HG02759 (cell line): ENCODE measurements at regions not wholly inside any gene's neighbourhood (a gene's known extent, or its start where the extent isn't known, plus 50 kb on each side); places are given as distances from the start of the nearest gene placed in this dataset.
"Not testable (repeated sequence)": the region's sequence is repeated elsewhere in the genome, so short reads cannot be mapped to it uniquely, and the experiment has no call there.

Source experiments
- ATAC-seq: cut with Tn5 transposase; IDR thresholded peaks from one replicate; pipeline ENCODE4 v1.9.1; 2021; ENCODE audit warnings: mild to moderate bottlenecking, moderate library complexity; ENCODE audit not compliant: unreplicated experiment

DNA sequence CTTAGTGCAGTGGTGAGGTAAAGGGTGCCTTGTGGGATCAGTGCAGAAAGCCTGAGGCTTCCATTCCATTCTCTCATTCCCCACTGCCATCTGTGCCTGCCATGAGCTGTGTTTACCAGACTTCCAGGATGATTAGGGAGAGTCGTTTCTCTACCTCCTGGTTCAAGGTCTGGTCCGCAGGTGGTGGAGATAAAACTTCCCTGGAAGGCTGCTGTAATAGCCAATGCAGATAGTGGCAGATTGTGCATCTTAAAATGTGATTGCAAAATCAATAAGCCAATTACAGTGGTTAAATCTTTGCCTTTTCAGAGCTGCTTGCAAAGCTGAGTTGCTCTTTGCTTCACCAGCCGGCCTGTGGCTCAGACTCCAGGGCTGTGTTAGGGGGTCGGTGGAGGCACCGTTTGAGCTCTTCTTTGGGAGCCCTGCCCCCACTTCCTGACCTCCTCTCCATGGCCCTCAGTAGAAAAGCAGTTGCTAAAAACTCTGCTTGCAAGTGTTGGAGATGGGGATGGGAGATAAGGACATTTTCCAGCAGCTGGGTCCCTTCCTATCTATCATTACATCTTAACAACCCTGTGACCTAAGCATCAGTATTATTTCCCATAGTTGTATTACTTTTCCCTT is 95.2 kb upstream of the HS6ST1 start:
- ATAC-seq, result no peak

GRCh38 chr2:128414351-128414750 is 95.7 kb upstream of the HS6ST1 start:
- ATAC-seq, result no peak

- ATAC-seq, result no peak
These were observed 96.5 kb upstream of the HS6ST1 start for GRCh38 chr2:128414946-128415778.

DNA sequence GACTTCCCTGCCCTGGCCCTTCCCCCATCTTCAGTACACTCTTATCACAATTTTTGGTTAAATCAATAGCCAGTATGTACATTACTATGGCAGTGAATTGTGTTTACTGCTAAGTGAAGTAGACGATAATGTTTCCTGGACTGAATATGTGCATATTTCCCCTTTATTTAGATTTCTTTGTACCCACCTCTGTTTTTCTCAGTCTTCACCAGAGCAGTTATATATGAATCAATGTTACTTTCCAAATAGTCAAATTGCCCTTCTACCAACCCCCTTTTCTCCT is 97.1 kb upstream of the HS6ST1 start:
- no peak for ATAC-seq

GRCh38 chr2:128416109-128416785 is 97.6 kb upstream of the HS6ST1 start:
- no peak for ATAC-seq

DNA sequence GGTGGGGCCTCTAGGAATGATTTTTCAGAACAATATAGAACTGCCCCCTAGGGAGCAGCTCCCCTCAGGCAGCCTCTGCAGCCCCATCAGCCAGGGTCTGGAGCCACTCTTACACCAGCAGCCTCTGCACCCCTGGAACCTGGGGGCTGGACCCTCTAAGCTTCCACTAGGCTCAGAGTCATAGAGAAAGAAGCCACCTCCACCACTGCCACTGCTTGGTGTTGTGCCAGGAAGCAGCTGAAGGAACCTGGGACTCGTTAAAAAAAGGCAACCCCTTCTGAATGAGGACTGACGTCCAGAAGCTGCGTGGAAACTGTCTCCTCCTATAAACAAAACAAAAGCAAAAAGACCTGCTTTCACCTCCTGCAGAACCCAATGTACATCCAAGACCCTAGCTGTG is 98.1 kb upstream of the HS6ST1 start:
- ATAC-seq, result no peak

DNA sequence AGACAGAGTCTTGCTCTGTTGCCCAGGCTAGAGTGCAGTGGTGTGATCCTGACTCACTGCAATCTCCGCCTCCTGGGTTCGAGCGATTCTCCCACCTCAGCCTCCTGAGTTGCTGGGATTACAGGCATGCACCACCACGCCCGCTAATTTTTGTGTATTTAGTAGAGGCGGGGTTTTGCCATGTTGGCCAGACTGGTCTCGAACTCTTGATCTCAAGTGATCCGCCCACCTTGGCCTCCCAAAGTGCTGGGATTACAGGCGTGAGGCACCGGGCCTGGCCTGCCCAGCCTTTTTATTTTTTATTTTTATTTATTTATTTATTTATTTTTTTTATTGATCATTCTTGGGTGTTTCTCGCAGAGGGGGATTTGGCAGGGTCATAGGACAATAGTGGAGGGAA is 98.6 kb upstream of the HS6ST1 start:
- ATAC-seq, result not testable (repeated sequence)

- ATAC-seq, result no peak
These were observed 101.5 kb upstream of the HS6ST1 start for GRCh38 chr2:128420131-128420530.

DNA sequence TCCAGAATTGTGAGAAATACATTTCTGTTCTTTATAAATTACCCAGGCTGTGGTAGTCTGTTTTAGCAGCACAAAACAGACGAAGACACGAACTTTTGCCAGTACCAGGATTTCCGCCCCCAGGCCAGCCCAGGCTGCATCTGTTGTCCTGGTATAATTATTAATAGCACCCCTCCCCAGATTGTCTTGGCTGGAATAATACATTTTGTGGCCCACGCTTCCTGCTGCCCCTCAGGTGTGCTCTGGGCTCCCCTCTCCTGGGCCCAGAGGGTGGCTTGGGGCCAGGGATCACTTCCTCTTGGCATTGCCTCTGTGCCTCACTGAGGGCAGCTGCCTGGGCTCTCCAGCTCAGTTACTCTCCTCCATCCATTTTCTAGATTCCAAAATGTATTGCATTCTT is 102.1 kb upstream of the HS6ST1 start:
- ATAC-seq, result no peak

DNA sequence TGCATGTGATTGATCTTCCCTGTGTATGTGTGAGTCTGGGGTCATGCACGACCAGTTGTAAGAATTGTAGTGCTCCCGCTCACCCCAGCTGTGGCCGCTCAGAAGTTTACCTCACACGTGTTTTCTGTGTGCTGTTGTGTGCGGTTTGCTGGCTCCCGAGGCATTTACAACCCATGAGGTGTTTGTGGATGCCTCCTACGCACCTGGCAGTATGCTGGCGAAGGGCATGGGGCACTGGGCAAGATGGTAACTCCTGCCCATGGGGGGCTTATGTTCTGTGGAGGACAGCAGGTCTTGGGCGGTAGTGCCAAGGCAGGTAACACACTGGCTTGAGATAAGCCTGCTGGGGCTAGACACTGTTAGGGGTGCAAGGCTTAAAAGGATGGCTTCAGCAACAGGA is 102.6 kb upstream of the HS6ST1 start:
- ATAC-seq, result no peak

DNA sequence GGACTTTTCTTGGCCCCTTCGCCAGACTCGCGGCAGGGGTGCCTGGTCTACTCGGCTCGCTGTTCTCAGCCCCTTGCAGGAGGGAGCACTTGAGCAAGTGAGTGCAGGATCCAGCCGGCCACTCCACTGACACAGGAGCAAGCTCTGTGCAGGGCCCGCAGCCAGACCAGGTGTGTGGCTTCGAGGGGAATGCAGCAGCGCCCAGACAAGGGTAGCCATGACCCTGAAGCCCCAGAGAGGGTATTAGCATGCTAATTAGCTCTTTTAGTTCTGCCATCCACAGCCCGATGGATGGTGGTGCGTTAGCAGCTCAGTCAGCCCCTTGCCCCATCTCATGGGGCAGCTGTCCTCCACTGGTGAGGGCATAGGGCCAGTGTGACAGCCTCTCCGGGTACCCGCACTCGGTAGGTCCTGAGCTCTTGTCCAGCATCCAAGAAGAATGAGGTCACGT is 103.2 kb upstream of the HS6ST1 start:
- no peak for ATAC-seq

DNA sequence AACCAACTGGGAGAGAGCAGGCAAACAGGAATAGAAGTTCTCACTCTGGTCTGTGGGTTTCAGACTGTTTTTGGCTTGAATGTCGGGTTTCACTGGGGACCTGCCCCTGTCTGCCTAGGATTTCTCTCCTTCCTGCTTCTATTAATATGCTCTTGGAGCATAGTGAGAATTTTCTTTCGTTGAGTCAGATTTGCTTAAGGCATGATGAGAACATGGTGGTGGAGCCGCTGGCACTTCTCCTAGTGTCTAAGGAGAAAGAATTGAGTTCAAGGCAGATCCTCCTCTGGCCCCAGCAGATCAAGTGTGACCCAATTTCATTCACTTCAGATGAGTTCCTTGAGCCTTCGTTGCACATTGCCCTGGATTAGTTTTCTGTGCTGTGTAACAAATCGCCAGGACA is 103.9 kb upstream of the HS6ST1 start:
- no peak for ATAC-seq

DNA sequence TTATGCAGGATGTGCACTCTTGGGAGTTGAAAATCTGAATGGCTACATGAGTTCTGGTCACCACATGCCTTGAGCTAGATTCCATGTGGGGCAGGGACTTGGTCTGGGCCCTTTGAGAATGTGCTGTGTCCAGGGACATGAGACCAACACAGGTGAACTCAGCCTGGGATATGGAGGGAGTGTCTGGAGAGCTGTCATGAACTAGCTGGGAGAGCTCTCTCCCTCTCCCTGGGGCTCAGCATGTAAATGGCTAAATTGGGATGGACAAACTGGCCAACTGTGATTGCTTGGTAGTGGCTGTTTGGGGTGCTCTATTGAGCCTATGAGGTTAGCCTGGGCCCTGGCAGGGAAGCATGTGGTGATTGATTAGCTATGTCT is 105.1 kb upstream of the HS6ST1 start:
- no peak for ATAC-seq

GRCh38 chr2:128424406-128425171 is 105.9 kb upstream of the HS6ST1 start:
- ATAC-seq, result no peak

DNA sequence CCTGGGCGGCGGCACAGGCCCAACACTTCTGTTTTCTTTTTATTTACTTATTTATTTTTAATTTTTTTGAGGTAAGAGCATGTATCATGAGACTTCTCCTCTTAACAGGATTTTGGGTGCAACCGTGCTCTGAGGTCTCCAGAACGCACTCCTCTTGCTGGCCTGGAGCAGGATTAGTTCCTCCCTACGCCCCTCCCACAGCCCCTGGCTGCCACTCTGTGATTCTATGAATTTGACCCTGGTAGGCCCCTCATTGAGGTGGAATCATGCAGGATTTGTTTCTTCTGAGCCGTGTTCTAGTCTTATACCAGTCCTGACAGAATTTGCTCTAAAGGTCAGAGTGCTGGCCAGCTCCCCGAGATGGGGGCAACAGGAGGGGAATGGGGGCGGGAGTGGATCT is 106.5 kb upstream of the HS6ST1 start:
- ATAC-seq, result no peak

GRCh38 chr2:128425731-128426620 is 107.3 kb upstream of the HS6ST1 start:
- ATAC-seq, result no peak

GRCh38 chr2:128427413-128427755 is 108.7 kb upstream of the HS6ST1 start:
- ATAC-seq, result no peak

- no peak for ATAC-seq
These were observed 109.7 kb upstream of the HS6ST1 start for GRCh38 chr2:128428415-128428814.

GRCh38 chr2:128432423-128432822 is 113.8 kb upstream of the HS6ST1 start:
- no peak for ATAC-seq

DNA sequence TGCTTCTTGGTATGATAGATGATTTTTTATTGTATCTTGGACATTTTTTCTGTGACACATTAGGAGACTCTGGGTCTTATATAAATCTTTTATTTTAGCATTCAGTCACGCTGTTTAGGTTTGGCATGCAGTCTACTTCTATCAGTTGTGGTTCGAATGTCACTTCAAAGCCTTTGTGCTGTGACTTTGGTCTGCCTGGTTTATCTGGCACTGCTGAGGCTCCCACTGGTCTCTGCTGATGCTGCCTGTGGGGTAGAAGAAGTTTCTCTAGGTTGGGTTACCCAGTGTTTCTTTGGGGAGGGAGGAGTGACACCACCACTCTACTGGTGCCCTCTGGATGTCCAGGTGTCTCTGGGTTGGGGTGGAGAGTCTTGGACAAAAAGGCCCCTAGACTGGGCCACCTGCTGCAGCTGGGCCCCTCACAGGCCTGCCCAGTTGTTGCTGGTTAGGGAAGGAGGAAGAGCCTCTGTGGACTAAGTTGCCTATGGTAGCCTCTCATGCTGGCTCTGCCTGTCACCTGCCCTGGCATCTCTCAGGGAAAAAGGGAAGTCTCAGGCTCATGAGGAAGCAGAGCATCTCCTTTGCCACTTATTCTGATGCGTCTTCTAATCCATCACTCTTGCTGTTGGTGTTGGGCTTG is 115.4 kb upstream of the HS6ST1 start:
- ATAC-seq, result no peak
